ENCODE measurements at regions not wholly inside any gene's neighbourhood (a gene's known extent, or its start where the extent isn't known, plus 50 kb on each side); places are given as distances from the start of the nearest gene placed in this dataset.

DNA sequence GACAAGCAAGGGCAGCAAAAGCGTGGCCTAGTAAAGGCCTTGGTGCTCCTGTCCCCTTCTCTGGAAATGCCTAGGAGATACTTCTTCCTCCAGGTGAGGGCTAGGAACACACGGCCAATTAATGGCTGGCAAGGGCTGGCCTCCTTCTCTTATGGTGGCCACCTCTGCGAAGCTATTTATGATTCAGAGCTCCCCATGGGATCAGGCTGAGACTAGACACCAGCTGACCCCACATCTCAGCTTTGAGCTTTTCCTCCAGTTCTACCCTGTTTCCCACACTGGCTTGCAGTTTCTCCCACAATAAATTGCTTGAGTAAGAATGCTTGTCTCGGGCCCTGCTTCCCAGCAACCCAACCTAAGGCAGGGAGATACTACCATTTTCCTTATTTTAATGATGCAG lies 53.7 kb downstream of the CAMK2N1 start:
- no peaks in the 10 kb centered on the region for H3K4me1 ChIP-seq

DNA sequence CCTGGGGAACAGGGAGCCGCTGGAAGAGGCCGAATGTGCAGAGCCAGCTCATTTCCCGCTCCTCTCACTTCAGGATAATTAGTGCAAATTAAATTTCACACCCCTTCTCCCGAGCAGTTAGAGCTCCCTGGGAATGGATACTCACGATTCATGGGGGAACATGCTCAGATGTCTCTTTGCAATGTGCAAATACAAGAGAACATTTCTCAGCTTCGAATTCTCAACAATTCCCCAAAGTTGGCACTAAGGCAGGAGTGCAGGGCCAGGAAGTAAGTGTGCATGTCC lies 54.9 kb downstream of the CAMK2N1 start:
- TF ChIP-seq, protein P1, sequence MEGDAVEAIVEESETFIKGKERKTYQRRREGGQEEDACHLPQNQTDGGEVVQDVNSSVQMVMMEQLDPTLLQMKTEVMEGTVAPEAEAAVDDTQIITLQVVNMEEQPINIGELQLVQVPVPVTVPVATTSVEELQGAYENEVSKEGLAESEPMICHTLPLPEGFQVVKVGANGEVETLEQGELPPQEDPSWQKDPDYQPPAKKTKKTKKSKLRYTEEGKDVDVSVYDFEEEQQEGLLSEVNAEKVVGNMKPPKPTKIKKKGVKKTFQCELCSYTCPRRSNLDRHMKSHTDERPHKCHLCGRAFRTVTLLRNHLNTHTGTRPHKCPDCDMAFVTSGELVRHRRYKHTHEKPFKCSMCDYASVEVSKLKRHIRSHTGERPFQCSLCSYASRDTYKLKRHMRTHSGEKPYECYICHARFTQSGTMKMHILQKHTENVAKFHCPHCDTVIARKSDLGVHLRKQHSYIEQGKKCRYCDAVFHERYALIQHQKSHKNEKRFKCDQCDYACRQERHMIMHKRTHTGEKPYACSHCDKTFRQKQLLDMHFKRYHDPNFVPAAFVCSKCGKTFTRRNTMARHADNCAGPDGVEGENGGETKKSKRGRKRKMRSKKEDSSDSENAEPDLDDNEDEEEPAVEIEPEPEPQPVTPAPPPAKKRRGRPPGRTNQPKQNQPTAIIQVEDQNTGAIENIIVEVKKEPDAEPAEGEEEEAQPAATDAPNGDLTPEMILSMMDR (IDR thresholded peaks at IDR 0.05), result no peak
- no peaks in the 10 kb centered on the region for H3K9me3 ChIP-seq
- ATAC-seq, result no peak
- no peak for DNase-seq
- H3K4me3 ChIP-seq, result no peak overlapping the region
- H3K36me3 ChIP-seq, result no peaks in the 10 kb centered on the region
- intact Hi-C loops (cut with DNase I), result no loop called here
- H3K4me1 ChIP-seq, result no peaks in the 10 kb centered on the region
- peaks cover 9% of the 10 kb centered on the region for H3K27me3 ChIP-seq
- H3K27ac ChIP-seq, result no peak overlapping the region

More for the DNA sequence above, 53.7 kb downstream of the CAMK2N1 start:
- ATAC-seq (no peak), DNase-seq (no peak)
- TF ChIP-seq, protein P1 (IDR thresholded peaks at IDR 0.05), result no peak
- no peak overlapping the region for H3K27ac ChIP-seq
- no peaks in the 10 kb centered on the region for H3K9me3 ChIP-seq
- intact Hi-C loops (cut with DNase I), result no loop called here
- no peaks in the 10 kb centered on the region for H3K36me3 ChIP-seq
- H3K27me3 ChIP-seq, result peaks cover 9% of the 10 kb centered on the region
- no peak overlapping the region for H3K4me3 ChIP-seq

DNA sequence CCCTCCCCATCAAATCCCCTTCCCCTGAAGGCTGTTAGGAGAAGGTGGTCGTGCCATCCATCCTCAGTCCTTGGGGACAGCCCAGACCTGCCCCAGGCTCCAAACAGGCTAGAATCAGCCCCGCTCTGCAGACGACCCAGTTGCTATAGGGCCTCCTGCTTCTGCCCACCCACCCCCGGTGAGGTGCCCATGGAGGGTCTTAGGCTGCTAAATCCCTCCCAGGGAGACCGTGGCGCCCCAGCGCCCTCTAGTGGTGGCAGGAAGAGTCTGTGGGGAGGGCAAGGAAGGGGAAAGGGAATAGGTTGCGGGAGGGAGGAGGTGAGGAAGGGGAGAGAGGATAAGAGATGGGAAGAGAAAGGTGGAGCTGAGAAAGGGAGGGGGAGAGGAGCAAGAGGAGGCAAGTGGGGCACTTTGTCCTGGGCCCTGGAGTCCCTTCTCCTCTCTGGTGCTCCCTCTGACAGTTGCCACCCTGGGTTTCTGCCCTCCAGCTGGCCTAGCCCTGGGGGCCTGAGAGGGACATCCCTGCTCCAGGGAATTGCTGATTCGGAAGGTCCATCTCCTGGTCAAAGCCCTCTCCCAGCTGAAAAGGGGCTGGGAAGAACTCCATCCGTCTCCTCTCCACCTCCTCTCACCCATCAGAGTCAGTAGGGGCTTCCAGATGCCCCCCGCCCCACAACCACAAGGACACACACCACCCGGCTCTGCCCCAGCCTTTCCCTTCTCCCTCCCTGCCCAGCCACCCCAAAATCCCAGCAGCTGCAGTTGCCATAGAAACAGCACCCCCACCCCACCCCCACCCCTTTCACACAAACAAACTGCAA lies 55.4 kb downstream of the CAMK2N1 start:
- no peak for DNase-seq

DNA sequence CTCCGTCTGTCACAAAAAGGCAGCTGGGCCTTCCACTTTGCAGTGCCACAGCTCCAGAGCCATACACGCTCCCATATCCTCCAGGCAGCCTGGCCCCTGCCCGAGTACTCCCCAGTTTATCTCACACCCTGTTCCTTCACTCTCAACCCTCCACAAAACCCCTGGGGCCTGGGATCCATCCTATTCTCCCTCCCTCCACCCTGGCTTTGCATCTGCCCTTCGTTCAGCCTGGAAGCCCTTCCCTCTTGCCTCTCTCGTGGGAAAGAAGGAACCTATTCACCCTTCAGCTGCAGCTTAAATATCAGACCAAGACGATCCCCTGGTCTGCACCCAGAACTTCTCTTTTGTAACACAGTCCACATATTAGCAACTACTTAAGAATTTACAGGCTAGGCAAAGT lies 56.7 kb downstream of the CAMK2N1 start:
- H3K4me1 ChIP-seq, result no peaks in the 10 kb centered on the region
- peaks cover 4% of the 10 kb centered on the region for H3K9me3 ChIP-seq
- no peak overlapping the region for H3K4me3 ChIP-seq
- TF ChIP-seq, protein P1 (IDR thresholded peaks at IDR 0.05), result no peak
- H3K36me3 ChIP-seq, result no peaks in the 10 kb centered on the region
- H3K27me3 ChIP-seq, result no peaks in the 10 kb centered on the region
- no peak for ATAC-seq
- no peak for DNase-seq
- intact Hi-C loops (cut with DNase I), result no loop called here
- no peak overlapping the region for H3K27ac ChIP-seq

More for the DNA sequence above, 55.4 kb downstream of the CAMK2N1 start:
- Histone ChIP-seq H3K27ac (no peak overlapping the region), H3K27me3 (peaks cover 9% of the 10 kb centered on the region), H3K4me3 (no peak overlapping the region), H3K4me1 (no peaks in the 10 kb centered on the region), H3K36me3 (no peaks in the 10 kb centered on the region), H3K9me3 (peaks cover under 1% of the 10 kb centered on the region)
- TF ChIP-seq, protein P1 (IDR thresholded peaks at IDR 0.05), result peak; percentile 52
- intact Hi-C loops (cut with DNase I), result no loop called here
- peak; percentile 30 for ATAC-seq

DNA sequence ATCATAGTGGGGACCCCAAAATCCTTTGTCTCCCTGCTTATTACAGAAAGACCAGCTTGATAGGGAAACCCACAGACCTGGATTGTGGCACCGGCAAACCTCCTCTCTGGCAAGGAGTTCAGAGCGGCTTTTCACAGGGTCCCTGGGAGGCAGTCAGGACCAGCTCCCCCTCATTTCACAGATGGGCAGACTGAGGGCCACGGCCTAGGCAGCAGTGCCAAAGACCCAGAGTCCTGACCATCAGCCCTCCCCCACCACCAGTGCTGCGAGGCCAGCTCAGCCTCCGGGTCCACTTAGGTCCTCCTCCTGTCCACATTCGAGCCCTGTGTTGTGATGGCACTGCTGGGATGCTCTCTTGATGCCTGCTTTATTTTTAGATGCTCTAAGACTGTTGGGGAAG lies 57.2 kb downstream of the CAMK2N1 start:
- ATAC-seq (no peak), DNase-seq (no peak)
- Histone ChIP-seq H3K27ac (no peak overlapping the region), H3K36me3 (no peaks in the 10 kb centered on the region), H3K4me1 (no peaks in the 10 kb centered on the region), H3K9me3 (peaks cover 4% of the 10 kb centered on the region), H3K27me3 (no peaks in the 10 kb centered on the region), H3K4me3 (no peak overlapping the region)
- intact Hi-C loops (cut with DNase I), result no loop called here
- TF ChIP-seq, protein P1 (IDR thresholded peaks at IDR 0.05), result no peak

Data from upper lobe of right lung (tissue), 1 donor.